IMR-90 (cell line): ENCODE measurements at regions not wholly inside any gene's neighbourhood (a gene's known extent, or its start where the extent isn't known, plus 50 kb on each side); places are given as distances from the start of the nearest gene placed in this dataset.

Experiments used
- ATAC-seq: fragments of 200-7000 bp; cut with Tn5 transposase; 2 replicates; pipeline ENCODE4 v1.9.1; 2020; ENCODE audit warnings: low read depth, mild to moderate bottlenecking, moderate library complexity
- BruUV-seq: library from RNA; stranded (reverse); fragments of 400-500 nt; replicated peaks from 2 replicates; lab custom pipeline; 2021; lab: Mats Ljungman, UMichigan
- CTCF ChIA-PET: fragments of 300-600 bp; formaldehyde crosslinking; extraction: SDS; loops from one replicate; lab custom pipeline; 2021; ENCODE audit warnings: antibody characterized with exemption; lab: Yijun Ruan, JAX
- POLR2A ChIA-PET: fragments of 300-600 bp; sonication (Branson Sonifier 250); formaldehyde crosslinking; loops from one replicate; lab custom pipeline; 2022; ENCODE audit warnings: antibody characterized with exemption; ENCODE audit not compliant: unreplicated experiment; lab: Charles Lee
- DNase-seq: peaks from one replicate; pipeline ENCODE4 v3.0.0; 2013
- H2AFZ ChIP-seq: replicated peaks from 2 replicates; pipeline ENCODE3; 2013; ENCODE audit warnings: low read length, mild to moderate bottlenecking; ENCODE audit not compliant: poor library complexity
- H2AK5ac ChIP-seq: 2 replicates; pipeline ENCODE4 v1.6.1; 2013; ENCODE audit warnings: low read depth, low read length, inconsistent platforms
- H2AK9ac ChIP-seq: replicated peaks from 2 replicates; pipeline ENCODE3; 2013; ENCODE audit warnings: mild to moderate bottlenecking, low read depth, low read length, moderate library complexity; ENCODE audit not compliant: poor library complexity
- H2BK120ac ChIP-seq: 2 replicates; pipeline ENCODE4 v1.6.1; 2013; ENCODE audit warnings: low read depth, low read length, inconsistent platforms
- H2BK15ac ChIP-seq: 3 replicates; pipeline ENCODE4 v1.6.1; 2013; ENCODE audit warnings: low read depth, low read length, inconsistent platforms
- H2BK20ac ChIP-seq: 2 replicates; pipeline ENCODE4 v1.6.1; 2013; ENCODE audit warnings: low read depth, mild to moderate bottlenecking, inconsistent platforms, low read length, moderate library complexity
- H2BK5ac ChIP-seq: 2 replicates; pipeline ENCODE4 v1.6.1; 2013; ENCODE audit warnings: mild to moderate bottlenecking, low read depth, low read length, inconsistent platforms; ENCODE audit not compliant: poor library complexity, severe bottlenecking
- H3K14ac ChIP-seq: replicated peaks from 2 replicates; pipeline ENCODE4 v1.6.1; 2013; ENCODE audit warnings: low read depth, low read length, inconsistent platforms
- H3K18ac ChIP-seq: 2 replicates; pipeline ENCODE4 v1.6.1; 2013; ENCODE audit warnings: low read depth, low read length, control low read depth
- H3K23ac ChIP-seq: 2 replicates; pipeline ENCODE4 v1.6.1; 2013; ENCODE audit warnings: low read depth, low read length, inconsistent platforms
- H3K27ac ChIP-seq: 2 replicates; pipeline ENCODE4 v1.5.1; 2013; ENCODE audit warnings: mild to moderate bottlenecking, control low read depth, low read length; ENCODE audit not compliant: insufficient read depth
- H3K27me3 ChIP-seq: 2 replicates; pipeline ENCODE4 v1.6.1; 2013; ENCODE audit warnings: low read length; ENCODE audit not compliant: control insufficient read depth, insufficient read depth
- H3K36me3 ChIP-seq: 2 replicates; pipeline ENCODE4 v1.6.1; 2013; ENCODE audit warnings: low read length, mixed read lengths; ENCODE audit not compliant: control insufficient read depth, insufficient read depth
- H3K4ac ChIP-seq: 2 replicates; pipeline ENCODE4 v1.6.1; 2013; ENCODE audit warnings: low read depth, low read length, inconsistent platforms
- H3K4me1 ChIP-seq: 2 replicates; pipeline ENCODE4 v1.6.1; 2013; ENCODE audit warnings: low read length, mixed read lengths; ENCODE audit not compliant: control insufficient read depth, insufficient read depth
- H3K4me2 ChIP-seq: 2 replicates; pipeline ENCODE4 v1.6.1; 2013; ENCODE audit warnings: low read depth, mild to moderate bottlenecking, control low read depth, low read length, moderate library complexity
- H3K4me3 ChIP-seq: 2 replicates; pipeline ENCODE4 v1.5.1; 2013; ENCODE audit warnings: low read depth, mild to moderate bottlenecking, control low read depth, low read length, moderate library complexity; ENCODE audit not compliant: insufficient read depth
- H3K56ac ChIP-seq: 2 replicates; pipeline ENCODE4 v1.6.1; 2013; ENCODE audit warnings: low read length, inconsistent platforms; ENCODE audit not compliant: insufficient read depth; ENCODE audit errors: extremely low read depth
- H3K79me1 ChIP-seq, 2 experiments: 2 replicates each; pipeline ENCODE4 v1.6.1; 2013; ENCODE audit warnings: low read length in 2 of 2, inconsistent platforms in 1 of 2, low read depth in 1 of 2
- H3K9ac ChIP-seq: 2 replicates; pipeline ENCODE4 v1.6.1; 2013; ENCODE audit warnings: low read depth, low read length, control low read depth
- H3K9me1 ChIP-seq: 2 replicates; pipeline ENCODE4 v1.6.1; 2013; ENCODE audit warnings: low read length, inconsistent platforms; ENCODE audit not compliant: insufficient read depth
- H3K9me3 ChIP-seq: 2 replicates; pipeline ENCODE4 v1.6.1; 2013; ENCODE audit warnings: low read length; ENCODE audit not compliant: control insufficient read depth, insufficient read depth
- H4K20me1 ChIP-seq: 2 replicates; pipeline ENCODE4 v1.6.1; 2013; ENCODE audit warnings: low read length, inconsistent platforms; ENCODE audit not compliant: insufficient read depth
- H4K5ac ChIP-seq: 2 replicates; pipeline ENCODE4 v1.6.1; 2013; ENCODE audit warnings: mild to moderate bottlenecking, low read depth, low read length, control low read depth
- H4K8ac ChIP-seq, 2 experiments: 2 replicates each; pipeline ENCODE4 v1.6.1; 2013; ENCODE audit warnings: low read depth in 2 of 2, low read length in 2 of 2, control low read depth in 1 of 2, inconsistent platforms in 1 of 2
- H4K91ac ChIP-seq: 2 replicates; pipeline ENCODE4 v1.6.1; 2013; ENCODE audit warnings: low read depth, low read length, inconsistent platforms; ENCODE audit not compliant: insufficient read depth
- BHLHE40 ChIP-seq: fragments of 150-350 bp; IDR thresholded peaks from 2 replicates; pipeline ENCODE4 v1.6.1; 2016; ENCODE audit warnings: mild to moderate bottlenecking, low read depth, low read length
- CEBPB ChIP-seq: IDR thresholded peaks from 2 replicates; pipeline ENCODE4 v1.6.1; 2012; ENCODE audit warnings: low read depth, low read length, improper control_type of control experiment
- CHD1 ChIP-seq: IDR thresholded peaks from 2 replicates; pipeline ENCODE4 v1.6.1; 2012; ENCODE audit warnings: low read depth, low read length, improper control_type of control experiment
- FOS ChIP-seq: fragments of 150-350 bp; IDR thresholded peaks from 2 replicates; pipeline ENCODE4 v1.6.1; 2016; ENCODE audit warnings: low read depth, low read length
- MAFK ChIP-seq: IDR thresholded peaks from 2 replicates; pipeline ENCODE4 v1.6.1; 2012; ENCODE audit warnings: low read depth, low read length, improper control_type of control experiment
- MAZ ChIP-seq: IDR thresholded peaks from 2 replicates; pipeline ENCODE4 v1.6.1; 2012; ENCODE audit warnings: low read depth, mild to moderate bottlenecking, low read length, improper control_type of control experiment, moderate library complexity, borderline replicate concordance
- RAD21 ChIP-seq: IDR thresholded peaks from 2 replicates; pipeline ENCODE4 v1.6.1; 2012; ENCODE audit warnings: low read length, improper control_type of control experiment
- SMC3 ChIP-seq: fragments of 150-350 bp; IDR thresholded peaks from 2 replicates; pipeline ENCODE4 v1.6.1; 2016; ENCODE audit warnings: low read depth, mild to moderate bottlenecking, antibody characterized with exemption, low read length, moderate library complexity
- WGBS, 2 experiments: methylation state at CpG; one replicate each; pipeline versions ENCODE4 v1.1.5 to v1.1.7; 2013; ENCODE audit warnings: missing lambda C conversion rate in 2 of 2; ENCODE audit not compliant: insufficient read length in 1 of 2; ENCODE audit errors: extremely low coverage in 2 of 2; 5-methylcytosine and 5-hydroxymethylcytosine counted together
- dilution Hi-C: fragments of 300-500 bp; cut with HindIII; formaldehyde crosslinking; loops from one replicate; pipeline ENCODE4 v1.14.3; 2018; ENCODE audit warnings: low sequenced_read_pairs; ENCODE audit not compliant: unreplicated experiment
- in situ Hi-C: fragments of 300-500 bp; cut with MboI; formaldehyde crosslinking; loops from 3 replicates; pipeline ENCODE4 v1.14.3; 2019; ENCODE audit warnings: low sequenced_read_pairs, inconsistent platforms, mixed read lengths
- intact Hi-C: fragments of 100-400 bp; cut with micrococcal nuclease; formaldehyde crosslinking; loops from 2 replicates; pipeline ENCODE4 v1.10.0; 2022
- TF ChIP-seq, protein P1 (sequence below): fragments of 150-350 bp; IDR thresholded peaks from 2 replicates; pipeline ENCODE4 v1.6.1; 2016; ENCODE audit warnings: low read depth, mild to moderate bottlenecking, low read length, moderate library complexity, borderline replicate concordance
- TF ChIP-seq, protein P2 (sequence below): conservative IDR thresholded peaks from 2 replicates; pipeline ENCODE4 v1.5.1; 2012; ENCODE audit warnings: mild to moderate bottlenecking, low read depth, low read length, improper control_type of control experiment

DNA sequence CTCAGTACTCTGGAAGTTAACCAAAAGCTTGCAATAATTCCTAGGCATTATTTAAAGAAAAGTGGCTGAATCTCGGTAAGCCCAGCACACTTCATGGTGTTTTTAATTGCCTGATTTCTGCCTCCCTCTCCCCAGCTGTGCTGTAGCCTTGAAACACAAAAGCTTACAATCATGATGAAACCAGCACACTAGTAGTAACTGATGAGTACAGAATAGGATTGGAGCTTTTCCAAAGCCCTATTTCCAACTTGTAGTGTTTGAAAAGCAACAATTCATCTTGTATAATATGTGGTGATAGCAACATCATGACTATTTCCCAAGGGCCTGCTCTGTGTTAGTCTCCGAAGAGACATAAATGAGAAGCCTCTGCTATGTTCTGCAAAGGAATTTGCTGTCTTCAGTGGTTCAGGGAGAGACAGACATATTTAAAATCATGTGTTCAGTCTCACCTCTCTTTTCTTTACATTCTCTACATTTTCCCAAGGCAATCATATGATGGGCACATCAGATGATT lies 1015.0 kb downstream of the BCL11A start:
- Histone ChIP-seq H2BK5ac (no peak overlapping the region), H2AK9ac (no peak overlapping the region), H3K18ac (no peak overlapping the region), H3K36me3 (no peaks in the 10 kb centered on the region), H3K56ac (no peak overlapping the region), H3K4me3 (no peak overlapping the region), H3K4ac (no peak overlapping the region), H4K8ac (no peak overlapping the region), H3K9me3 (peaks cover 2% of the 10 kb centered on the region; the same call in 1 of the 2 replicates), H3K4me2 (no peak overlapping the region), H3K4me1 (no peaks in the 10 kb centered on the region), H2AFZ (no peak overlapping the region), H2BK120ac (no peak overlapping the region), H3K27ac (no peak overlapping the region), H4K20me1 (no peaks in the 10 kb centered on the region), H4K5ac (no peak overlapping the region), H2AK5ac (no peak overlapping the region), H3K79me1 (no peaks in the 10 kb centered on the region), H3K14ac (no peak overlapping the region), H3K23ac (no peak overlapping the region), H3K9ac (no peak overlapping the region), H2BK20ac (no peak overlapping the region), H3K27me3 (no peaks in the 10 kb centered on the region), H4K91ac (no peak overlapping the region), H3K9me1 (no peaks in the 10 kb centered on the region), H2BK15ac (no peak overlapping the region)
- no TSS peak for BruUV-seq
- CTCF ChIA-PET: no interaction called here
- POLR2A ChIA-PET: no interaction called here
- DNase-seq (no peak), ATAC-seq (no peak)
- intact Hi-C loops (no loop called here), dilution Hi-C loops (no loop called here), in situ Hi-C loops (no loop called here)
- no CpG with 5 or more reads among the region's 2 CpGs for WGBS, 2 experiments
- TF ChIP-seq RAD21 (no peak), CHD1 (no peak), MAZ (no peak), BHLHE40 (no peak), SMC3 (no peak), MAFK (no peak), FOS (no peak), CEBPB (no peak)
- TF ChIP-seq, protein P1, sequence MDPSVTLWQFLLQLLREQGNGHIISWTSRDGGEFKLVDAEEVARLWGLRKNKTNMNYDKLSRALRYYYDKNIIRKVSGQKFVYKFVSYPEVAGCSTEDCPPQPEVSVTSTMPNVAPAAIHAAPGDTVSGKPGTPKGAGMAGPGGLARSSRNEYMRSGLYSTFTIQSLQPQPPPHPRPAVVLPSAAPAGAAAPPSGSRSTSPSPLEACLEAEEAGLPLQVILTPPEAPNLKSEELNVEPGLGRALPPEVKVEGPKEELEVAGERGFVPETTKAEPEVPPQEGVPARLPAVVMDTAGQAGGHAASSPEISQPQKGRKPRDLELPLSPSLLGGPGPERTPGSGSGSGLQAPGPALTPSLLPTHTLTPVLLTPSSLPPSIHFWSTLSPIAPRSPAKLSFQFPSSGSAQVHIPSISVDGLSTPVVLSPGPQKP: no peak
- TF ChIP-seq, protein P2, sequence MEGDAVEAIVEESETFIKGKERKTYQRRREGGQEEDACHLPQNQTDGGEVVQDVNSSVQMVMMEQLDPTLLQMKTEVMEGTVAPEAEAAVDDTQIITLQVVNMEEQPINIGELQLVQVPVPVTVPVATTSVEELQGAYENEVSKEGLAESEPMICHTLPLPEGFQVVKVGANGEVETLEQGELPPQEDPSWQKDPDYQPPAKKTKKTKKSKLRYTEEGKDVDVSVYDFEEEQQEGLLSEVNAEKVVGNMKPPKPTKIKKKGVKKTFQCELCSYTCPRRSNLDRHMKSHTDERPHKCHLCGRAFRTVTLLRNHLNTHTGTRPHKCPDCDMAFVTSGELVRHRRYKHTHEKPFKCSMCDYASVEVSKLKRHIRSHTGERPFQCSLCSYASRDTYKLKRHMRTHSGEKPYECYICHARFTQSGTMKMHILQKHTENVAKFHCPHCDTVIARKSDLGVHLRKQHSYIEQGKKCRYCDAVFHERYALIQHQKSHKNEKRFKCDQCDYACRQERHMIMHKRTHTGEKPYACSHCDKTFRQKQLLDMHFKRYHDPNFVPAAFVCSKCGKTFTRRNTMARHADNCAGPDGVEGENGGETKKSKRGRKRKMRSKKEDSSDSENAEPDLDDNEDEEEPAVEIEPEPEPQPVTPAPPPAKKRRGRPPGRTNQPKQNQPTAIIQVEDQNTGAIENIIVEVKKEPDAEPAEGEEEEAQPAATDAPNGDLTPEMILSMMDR: no peak
